GM19035 (cell line): ENCODE measurements at regions not wholly inside any gene's neighbourhood (a gene's known extent, or its start where the extent isn't known, plus 50 kb on each side); places are given as distances from the start of the nearest gene placed in this dataset.

Experiments
- ATAC-seq: cut with Tn5 transposase; IDR thresholded peaks from one replicate; pipeline ENCODE4 v1.9.1; 2021; ENCODE audit not compliant: unreplicated experiment

- no peak for ATAC-seq
These were observed 903.7 kb downstream of the EPHA3 start for GRCh38 chr3:90011131-90011530.

GRCh38 chr3:90011596-90011995 lies 904.2 kb downstream of the EPHA3 start:
- no peak for ATAC-seq

- ATAC-seq, result no peak
These were observed 904.6 kb downstream of the EPHA3 start for GRCh38 chr3:90011996-90012395.

GRCh38 chr3:90015688-90016356 lies 908.4 kb downstream of the EPHA3 start:
- no peak for ATAC-seq

GRCh38 chr3:90016555-90016954 lies 909.1 kb downstream of the EPHA3 start:
- ATAC-seq, result no peak

- no peak for ATAC-seq
These were observed 911.4 kb downstream of the EPHA3 start for GRCh38 chr3:90018779-90019178.

GRCh38 chr3:90025019-90025418 lies 917.6 kb downstream of the EPHA3 start:
- no peak for ATAC-seq

GRCh38 chr3:90026406-90026805 lies 919.0 kb downstream of the EPHA3 start:
- ATAC-seq, result no peak

- no peak for ATAC-seq
These were observed 923.7 kb downstream of the EPHA3 start for GRCh38 chr3:90031121-90031520.

- no peak for ATAC-seq
These were observed 925.7 kb downstream of the EPHA3 start for GRCh38 chr3:90032980-90033641.

GRCh38 chr3:90034038-90034437 lies 926.6 kb downstream of the EPHA3 start:
- ATAC-seq, result no peak

GRCh38 chr3:90035643-90036042 lies 928.2 kb downstream of the EPHA3 start:
- no peak for ATAC-seq

- ATAC-seq, result no peak
These were observed 929.6 kb downstream of the EPHA3 start for GRCh38 chr3:90036939-90037469.

- no peak for ATAC-seq
These were observed 932.6 kb downstream of the EPHA3 start for GRCh38 chr3:90039994-90040393.

- no peak for ATAC-seq
These were observed 933.1 kb downstream of the EPHA3 start for GRCh38 chr3:90040554-90040953.

- no peak for ATAC-seq
These were observed 934.6 kb downstream of the EPHA3 start for GRCh38 chr3:90041995-90042394.

- no peak for ATAC-seq
These were observed 935.9 kb downstream of the EPHA3 start for GRCh38 chr3:90043287-90043686.

GRCh38 chr3:90044084-90044816 lies 936.8 kb downstream of the EPHA3 start:
- ATAC-seq, result no peak

- ATAC-seq, result no peak
These were observed 945.1 kb downstream of the EPHA3 start for GRCh38 chr3:90052425-90052950.

- ATAC-seq, result no peak
These were observed 946.9 kb downstream of the EPHA3 start for GRCh38 chr3:90054311-90054710.

GRCh38 chr3:90055666-90056065 lies 948.2 kb downstream of the EPHA3 start:
- ATAC-seq, result no peak
